HG03175 (cell line): ENCODE measurements at regions not wholly inside any gene's neighbourhood (a gene's known extent, or its start where the extent isn't known, plus 50 kb on each side); places are given as distances from the start of the nearest gene placed in this dataset.

Source experiments
- ATAC-seq: cut with Tn5 transposase; IDR thresholded peaks from one replicate; pipeline ENCODE4 v1.9.1; 2021; ENCODE audit warnings: mild to moderate bottlenecking, moderate library complexity; ENCODE audit not compliant: unreplicated experiment

DNA sequence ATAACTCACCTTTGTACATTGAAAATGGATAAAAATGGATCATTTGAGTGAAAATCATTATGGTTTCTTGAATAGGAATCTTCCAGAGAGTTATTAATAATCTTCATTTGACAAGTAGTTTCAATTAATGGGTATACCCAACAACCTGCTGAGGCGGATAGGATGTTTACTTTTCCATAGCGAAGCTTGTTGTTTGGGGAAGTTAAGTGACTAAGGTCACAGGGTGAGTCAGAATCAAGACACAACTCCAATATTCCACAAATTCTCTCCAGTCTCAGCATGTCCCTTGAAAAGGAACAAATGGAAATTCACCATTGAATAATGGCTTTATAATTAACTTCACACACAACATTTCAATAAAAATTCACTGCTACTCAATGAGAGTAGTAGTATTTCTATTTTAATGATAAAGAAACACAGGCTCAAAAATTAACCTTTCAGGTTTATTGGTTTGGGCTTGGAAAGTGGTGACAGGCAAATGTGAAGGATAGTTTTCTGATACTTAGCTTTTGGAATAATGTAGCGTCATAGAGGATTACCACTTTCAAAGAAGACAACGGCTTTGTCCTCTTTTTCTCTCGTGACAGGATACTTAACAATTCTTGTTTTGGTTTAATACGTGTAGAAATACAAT lies 211.3 kb downstream of the GPD2 start:
- ATAC-seq, result no peak

DNA sequence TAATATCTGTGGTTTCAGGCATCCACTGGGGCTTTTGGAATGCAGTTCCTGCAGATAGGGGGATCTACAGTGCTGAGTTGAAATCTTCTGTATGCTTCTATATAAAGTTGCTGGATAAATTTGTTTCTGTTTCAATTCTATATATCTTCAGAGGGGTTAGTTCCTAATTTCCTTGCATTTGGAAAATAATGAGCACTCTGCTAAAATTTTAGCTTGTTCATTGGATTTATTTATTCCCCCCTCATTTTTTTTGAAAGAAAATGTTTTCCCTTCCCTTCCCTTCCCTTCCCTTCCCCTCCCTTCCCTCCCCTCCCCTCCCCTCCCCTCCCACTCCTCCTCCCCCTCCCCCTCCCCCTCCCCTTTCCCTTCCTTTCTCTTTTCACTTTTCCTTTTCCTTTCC lies 212.3 kb downstream of the GPD2 start:
- ATAC-seq, result no peak

DNA sequence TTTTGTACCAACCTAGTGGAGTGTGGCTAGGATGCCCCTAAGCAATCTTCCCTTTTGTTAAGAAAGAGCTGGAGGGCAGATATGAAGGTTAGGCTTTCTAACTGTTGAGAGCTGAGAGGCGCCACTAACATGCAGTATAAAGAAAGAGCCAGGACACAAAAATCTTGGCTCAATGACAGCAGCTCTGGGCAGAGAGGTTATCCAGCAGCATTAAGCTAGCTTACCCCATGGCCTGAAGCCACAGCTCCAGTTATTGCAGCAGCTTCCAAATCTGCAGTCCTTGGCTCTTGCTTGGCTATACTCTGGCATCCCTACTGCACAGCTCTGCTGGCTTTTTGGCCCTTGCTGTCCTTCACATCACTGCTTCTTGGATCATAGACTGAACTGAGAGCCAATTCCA lies 213.4 kb downstream of the GPD2 start:
- ATAC-seq, result no peak

DNA sequence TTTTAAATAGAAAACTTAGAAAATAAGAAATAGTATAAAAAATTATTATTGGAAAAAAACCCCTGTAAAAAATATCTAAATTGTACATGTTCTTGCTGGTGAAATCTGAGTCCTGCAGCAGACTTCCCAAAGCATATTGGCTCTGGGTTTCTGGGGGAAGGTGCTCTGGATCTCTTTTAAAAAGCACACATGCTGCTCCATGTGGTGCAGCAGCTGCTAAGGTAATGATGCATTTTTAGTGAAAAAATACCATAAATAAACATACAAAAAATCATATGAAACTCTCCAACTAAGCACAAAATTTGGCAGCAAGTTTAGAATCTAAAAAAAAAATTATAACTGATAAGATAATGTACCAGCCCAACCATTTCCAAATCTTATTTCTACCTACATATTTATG lies 216.5 kb downstream of the GPD2 start:
- no peak for ATAC-seq

DNA sequence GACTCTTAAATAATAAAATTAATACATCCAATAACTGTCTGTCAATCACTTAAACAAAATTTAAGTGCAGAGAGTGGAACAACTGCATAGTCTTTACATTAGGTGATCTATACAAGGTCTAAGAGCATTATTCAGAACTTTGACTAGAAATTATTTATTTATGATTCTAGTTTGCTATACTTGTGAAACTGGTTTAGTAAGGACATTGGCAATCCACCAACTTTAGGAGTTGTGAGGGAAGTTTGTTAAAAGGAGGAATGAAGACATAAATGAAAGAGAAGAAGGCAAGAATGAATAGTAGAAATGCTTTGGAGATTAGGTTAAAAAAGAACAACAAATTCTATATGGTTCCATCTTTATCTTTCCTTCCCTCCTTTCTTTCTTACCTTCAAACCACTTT lies 217.5 kb downstream of the GPD2 start:
- no peak for ATAC-seq

DNA sequence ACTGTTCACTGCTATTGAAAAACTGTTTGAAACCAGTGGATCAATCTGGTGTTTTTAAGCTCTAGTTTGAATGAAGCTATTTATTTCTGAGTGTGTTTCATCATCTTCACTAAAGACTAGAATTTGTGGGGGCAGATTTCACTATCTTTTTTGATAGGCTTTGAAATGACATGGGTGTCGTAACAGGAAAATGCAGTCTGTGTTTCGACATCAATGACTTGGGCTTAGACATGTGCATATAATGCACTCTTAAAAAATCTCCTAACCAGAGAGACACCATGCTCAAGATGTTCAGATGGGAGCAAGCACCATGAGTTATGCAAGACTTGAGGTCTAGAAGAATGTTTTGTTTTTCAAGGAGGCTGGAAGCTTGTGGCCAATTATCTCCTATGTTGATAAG lies 221.6 kb downstream of the GPD2 start:
- no peak for ATAC-seq

DNA sequence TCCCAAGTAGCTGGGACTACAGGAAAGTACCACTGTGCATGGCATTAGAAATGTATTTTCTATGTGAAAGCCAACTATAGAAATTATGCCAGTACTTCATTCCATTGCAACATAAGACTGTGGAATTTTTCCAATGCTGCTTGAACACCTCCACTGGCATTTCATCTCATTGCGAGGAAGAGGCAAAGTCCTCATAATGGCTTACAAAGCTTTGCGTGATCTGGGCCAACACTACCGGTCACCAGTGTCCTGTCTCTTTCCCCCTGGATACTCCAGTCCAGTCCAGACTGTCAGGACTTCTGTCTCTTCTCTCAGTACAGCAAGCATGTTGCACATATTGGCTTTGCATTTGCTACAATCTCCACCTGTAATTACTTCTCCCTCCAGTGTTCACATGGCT lies 223.5 kb downstream of the GPD2 start:
- no peak for ATAC-seq

DNA sequence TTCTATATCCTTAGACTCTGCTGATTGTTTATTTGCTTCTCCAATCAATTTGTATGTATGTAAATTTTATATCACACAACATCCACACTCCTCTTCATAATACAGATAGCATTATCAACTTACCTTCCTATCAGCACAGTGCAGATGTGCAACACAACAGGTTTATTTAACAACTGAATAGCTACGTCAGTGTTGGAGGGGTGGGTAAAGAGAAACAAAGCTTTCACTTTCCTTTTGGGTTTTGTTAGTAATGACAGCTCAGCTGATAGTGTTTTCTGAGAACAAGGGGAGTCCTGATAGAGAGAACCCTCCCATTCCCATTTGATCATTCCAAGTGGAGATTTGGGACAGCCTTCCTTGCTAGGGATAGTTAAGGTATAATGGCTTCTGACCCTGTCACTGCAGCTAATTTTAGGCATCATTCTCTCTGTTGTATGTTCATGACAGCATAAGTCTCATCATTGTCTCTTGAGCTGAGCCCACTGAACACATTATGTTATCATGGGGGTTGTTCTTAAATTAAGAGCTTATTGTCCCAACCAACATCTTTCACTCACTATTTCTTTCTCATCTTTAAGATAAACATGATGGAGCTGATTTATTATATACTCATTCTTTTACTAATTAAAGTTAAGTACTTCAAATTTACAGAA lies 227.7 kb downstream of the GPD2 start:
- ATAC-seq, result peak; percentile 68

DNA sequence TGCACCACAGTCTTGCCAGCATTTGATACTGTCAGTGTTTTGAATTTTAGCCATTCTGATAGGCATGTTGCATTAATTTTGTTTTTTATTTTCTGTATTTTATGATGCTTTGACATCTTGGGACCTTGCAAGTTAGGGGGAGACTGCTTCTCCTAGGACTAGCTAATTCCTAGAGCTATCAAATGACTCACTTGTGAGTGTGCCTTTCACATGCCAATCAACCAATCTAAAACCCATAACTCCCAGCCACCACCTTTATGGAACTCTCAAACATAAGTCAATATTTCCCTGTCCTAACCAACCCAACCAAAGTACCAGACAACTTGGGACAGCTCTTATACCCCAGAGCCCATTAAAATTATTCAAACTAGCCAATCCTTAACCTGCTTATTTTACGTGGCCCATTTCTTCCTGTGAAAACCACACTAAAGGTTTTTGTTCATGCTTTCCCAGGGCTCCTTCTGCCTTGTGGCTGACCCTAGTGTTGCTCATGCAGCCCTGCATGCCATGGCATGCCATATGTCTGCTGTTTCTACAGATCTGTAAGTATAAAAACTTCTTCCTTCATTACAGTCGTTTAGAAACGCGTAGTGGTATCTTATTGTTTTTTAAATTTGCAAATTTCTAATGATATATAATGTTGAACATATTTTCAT lies 230.1 kb downstream of the GPD2 start:
- ATAC-seq, result no peak

DNA sequence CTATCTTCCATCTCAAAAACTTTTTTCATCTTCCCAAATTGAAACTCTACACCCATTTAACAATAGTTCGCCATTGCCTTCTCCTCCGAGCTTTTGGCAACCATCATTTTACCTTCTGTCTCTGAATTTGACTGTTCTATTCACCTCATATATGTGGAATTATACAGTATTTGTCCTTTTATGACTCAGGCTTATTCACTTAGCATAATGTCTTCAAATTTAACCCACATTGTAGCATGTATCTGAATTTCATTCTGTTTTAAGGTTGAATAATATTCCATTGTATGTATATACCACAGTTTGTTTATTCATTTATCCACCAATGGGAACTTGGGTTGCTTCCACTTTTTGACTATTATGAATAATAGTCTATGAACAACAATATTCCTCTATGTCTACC lies 233.9 kb downstream of the GPD2 start:
- no peak for ATAC-seq

DNA sequence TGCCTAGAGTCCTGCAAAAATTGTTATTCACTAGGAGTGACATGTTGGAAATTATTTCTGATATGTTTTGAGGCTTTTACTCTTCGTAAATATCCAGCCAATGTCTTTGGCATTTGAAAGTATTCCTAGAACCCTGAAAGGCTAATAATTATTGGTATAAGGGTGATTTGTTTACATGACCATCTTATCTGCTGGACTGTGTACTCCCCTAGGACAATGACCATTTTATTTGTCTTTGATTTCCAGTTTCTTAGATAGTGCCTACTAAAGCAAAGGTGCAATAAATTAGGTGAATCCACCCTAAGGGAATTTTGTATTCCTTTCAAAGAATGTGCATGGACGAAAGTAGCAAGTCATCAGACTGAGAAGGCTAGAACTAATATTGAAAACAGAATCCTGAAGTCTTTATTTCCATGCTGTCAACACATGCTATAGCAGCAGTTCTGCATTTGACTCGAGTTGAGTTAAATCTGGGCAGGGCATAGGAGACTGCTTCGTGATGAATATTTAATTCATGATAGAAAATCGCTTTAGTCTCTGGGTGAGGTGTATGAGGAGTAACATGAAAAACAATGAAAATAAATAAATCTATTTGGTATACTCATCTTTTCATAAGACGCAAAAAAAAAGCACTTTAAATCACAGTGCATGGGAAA lies 235.7 kb downstream of the GPD2 start:
- ATAC-seq, result no peak

DNA sequence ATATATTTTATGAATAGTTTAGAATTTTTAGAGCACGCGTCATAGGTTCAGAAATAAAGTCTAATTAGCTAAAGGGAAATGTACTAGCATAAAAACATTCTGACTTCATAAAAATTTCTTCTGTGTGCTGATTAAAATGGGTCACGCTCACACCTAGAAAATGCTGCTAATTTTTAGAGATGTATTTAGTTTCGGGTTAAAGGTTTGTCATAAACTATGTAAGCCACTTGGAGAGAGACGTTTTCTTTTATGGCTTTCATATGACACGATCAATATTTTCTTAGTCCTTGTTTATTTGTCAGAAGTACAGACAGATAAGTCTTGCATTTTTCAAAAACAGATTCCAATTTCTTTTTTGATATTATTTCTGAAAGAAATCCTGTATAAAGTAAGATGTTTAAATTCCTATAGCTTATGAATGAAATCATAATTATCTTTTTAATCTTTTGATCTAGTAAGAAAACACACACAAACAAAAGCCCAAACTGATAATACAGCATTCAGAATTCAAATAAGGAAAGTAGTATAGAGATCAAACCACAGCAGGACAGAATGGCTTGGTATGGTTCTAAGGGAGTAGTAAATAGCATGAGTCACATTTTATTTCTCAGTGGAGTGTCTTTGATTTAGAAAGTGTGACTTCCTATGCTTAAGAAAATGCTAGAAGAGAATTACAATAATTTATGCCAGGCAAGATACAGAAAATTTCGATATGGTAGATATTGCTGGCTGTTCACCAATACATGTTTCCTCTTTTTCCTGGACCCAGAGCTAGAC lies 236.6 kb downstream of the GPD2 start:
- ATAC-seq, result no peak

DNA sequence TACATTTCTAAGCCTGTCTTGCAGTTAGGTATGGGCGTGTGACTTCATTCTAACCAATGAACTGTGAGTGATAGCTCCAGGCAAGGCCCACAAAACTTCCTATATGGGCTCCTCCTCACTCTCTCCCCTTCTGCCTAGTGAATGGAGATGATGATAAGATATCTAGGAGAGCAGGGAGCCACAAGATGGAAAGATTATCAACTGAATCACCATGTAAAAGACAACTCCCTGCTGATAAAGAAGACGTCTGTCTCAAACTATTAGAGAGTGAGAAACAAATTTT lies 237.1 kb downstream of the GPD2 start:
- ATAC-seq, result no peak

DNA sequence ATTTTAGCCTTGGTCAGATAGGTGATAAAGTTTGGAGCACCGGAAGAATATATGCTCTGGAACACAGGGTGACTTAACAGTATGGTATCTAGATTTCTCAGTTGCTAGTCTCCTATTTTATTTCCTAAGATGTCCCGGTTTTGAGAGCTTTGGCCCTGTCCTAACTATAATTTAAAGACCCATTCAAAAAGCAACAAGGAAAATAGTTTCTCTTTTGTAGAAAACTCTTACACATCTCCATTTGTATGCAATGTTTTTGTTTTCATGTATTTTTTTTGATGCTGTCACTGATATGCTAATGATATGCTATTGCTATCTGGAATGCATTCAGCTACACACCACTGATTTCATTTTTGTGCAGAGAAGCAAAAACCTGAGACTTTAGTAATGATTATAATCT lies 237.8 kb downstream of the GPD2 start:
- ATAC-seq, result no peak

DNA sequence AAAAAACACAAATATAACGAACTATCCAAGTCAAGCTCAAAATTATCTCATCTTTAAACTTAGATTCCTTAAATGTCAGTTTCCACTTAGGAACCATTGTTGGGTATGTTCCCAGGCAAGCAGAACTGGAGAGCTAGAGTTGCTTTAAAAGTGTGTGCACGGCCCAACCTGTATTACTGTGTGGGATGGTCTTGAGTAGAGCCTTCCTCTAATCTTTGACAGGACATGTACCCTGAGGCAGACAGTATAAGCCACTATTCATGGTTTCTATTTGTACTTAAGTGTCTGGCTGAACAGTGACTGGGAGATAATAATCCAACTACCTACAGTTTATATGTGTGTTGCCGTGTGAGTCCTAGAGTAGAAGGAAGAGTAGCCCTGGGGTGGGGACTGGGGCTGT lies 239.7 kb downstream of the GPD2 start:
- ATAC-seq, result no peak

DNA sequence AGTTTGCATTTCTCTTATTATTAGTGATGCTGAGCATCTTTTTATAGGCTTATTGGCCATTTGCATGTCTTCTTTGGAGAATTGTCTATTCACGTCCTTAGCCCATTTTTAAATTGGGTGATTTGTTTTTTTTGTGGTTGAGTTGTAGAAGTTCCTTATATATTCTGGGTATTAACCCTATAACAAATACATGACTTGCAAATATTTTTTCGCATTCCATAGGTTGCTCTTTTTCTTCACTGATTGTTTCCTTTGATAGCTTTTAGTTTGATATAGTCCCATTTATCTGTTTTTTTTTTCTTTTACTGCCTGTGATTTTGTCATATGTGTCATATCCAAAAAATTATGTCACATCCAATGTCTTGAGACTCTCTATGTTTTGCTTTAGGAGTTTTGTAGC lies 243.6 kb downstream of the GPD2 start:
- ATAC-seq, result no peak

DNA sequence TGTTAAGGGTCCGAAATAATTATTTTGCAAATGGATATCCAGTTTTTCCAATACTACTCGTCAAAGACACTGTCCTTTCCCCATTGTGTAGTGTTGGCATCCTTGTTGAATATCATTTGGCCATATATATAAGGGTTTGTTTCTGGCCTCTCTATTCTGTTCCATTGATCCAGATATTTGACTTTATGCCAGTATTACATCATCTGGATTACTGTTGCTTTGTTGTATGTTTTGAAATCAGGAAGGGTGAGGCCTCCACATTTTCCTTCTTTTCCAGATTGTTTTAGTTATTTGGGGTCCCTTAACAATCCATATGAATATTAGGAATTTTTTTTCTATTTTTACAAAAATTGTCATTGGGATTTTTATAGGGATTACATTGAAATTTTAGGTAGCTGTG lies 244.1 kb downstream of the GPD2 start:
- no peak for ATAC-seq

DNA sequence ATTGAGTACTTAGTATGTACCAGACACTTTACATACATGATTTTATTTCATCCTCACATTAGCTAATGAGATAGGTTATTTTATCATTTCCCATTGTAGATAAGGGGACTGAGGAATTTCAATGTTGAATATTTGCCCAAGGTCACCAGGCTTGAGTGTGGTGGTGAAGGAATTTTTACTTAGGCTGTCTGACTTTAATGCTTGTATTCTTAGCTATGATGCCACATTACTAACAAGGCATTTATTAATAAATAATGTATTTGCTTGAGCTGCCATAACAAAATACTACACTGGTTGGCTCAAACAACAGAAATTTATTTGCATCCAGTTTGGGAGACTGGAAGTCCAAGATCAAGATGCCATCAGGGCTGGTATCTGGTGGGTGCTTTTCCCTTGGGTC lies 250.9 kb downstream of the GPD2 start:
- ATAC-seq, result no peak

DNA sequence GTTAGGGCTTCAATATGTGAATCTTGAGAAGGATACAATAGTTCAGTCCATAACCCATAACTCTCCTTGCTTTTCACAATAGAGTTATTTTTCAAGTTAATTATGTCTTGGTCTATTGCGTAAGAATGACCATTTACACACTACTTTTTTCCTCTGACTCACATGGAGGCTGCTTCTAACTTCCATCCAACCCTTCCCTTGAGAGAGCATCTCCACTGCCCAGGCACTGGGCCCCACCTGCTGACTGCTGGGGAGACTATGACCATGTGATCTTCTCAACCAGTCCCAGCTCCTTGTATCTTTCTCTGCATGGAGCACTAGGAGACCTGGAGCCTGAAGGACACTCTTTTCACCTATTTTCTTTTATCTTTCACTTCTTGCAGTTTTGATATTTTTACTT lies 251.5 kb downstream of the GPD2 start:
- no peak for ATAC-seq

DNA sequence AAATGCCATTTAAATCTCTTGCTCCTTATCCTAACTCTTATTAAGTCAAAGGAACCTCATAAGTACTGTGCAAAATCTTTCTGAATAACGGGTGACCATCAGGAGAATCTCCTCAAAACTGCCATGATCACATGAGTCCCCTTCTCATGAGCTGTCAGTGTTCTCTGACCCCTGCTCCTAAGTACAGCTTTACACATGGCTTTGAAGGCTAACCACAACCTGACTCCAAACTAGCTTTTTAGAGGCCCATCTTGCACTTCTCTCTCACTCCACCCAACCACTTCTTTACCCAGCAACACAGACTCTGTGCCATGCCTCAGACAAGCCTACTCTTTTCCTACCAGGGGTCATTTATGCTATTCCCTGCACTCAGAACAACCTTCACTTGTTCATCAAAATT lies 253.8 kb downstream of the GPD2 start:
- no peak for ATAC-seq

DNA sequence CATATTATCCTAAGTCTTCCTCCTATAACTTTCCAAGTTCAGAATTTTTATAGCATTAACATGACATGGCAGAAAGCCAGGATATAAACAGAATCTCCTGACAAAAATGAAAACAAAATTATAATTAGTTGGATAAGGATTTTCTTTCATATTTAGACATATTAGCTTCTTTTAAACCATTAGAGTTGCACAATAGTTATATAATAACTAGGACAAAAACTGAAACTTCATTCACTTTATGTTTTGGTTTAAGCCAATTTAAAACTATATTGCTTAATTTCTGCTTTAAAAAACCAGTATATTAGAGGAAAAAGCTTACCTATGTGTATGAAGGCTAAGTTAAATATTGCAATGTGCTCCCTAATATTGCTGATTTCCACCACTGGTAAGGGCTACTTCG lies 254.8 kb downstream of the GPD2 start:
- ATAC-seq, result no peak

DNA sequence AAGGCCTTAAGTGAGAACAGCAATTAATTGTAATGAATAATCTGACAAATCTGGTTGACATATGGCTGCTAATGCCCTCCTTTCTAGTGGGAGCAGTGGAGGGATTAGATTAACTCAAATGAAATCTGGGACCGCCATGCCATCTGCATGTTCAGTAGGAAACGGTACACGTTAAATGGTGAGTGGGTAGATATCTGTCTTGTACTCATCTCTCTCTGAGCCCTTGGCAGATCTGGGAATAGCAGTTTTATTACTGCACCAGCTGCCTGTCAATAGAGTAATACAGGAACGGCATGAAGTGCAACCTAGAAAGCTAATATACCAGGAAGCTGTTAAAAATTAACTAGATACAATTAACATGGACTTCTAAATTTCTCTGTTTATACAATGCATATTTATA lies 258.8 kb downstream of the GPD2 start:
- ATAC-seq, result no peak
